H1 (cell line): ENCODE measurements at regions not wholly inside any gene's neighbourhood (a gene's known extent, or its start where the extent isn't known, plus 50 kb on each side); places are given as distances from the start of the nearest gene placed in this dataset.

Source experiments
- CHD7 ChIP-seq: fragments of 300-600 bp; sonication (generic); IDR thresholded peaks from 2 replicates; pipeline ENCODE4 v1.7.1; 2012; ENCODE audit warnings: low read length, moderate library complexity, mild to moderate bottlenecking, inconsistent platforms; ENCODE audit not compliant: insufficient replicate concordance
- CTCF ChIP-seq, 3 experiments: IDR thresholded peaks; 1 replicate in 2 of 3; 2 replicates in 1 of 3; pipeline versions ENCODE4 v1.5.1 to v1.6.1; 2011; ENCODE audit warnings: low read length in 3 of 3, mild to moderate bottlenecking in 3 of 3, inconsistent platforms in 2 of 3, low read depth in 1 of 3, moderate library complexity in 1 of 3; ENCODE audit not compliant: insufficient read depth in 1 of 3; ENCODE audit errors: control extremely low read depth in 1 of 3
- HDAC2 ChIP-seq, 2 experiments: fragments of 300-600 bp in 1 of 2; sonication (generic) in 1 of 2; IDR thresholded peaks; 2 replicates each; pipeline ENCODE4 v1.6.1; 2011 to 2012; ENCODE audit warnings: low read depth in 2 of 2, low read length in 2 of 2, mild to moderate bottlenecking in 2 of 2, moderate library complexity in 2 of 2, borderline replicate concordance in 1 of 2, inconsistent platforms in 1 of 2
- HDAC6 ChIP-seq: IDR thresholded peaks from one replicate; pipeline ENCODE4 v1.7.1; 2012; ENCODE audit warnings: low read depth, mild to moderate bottlenecking, inconsistent platforms, low read length, moderate library complexity
- KDM1A ChIP-seq: fragments of 200-600, 300-600 bp; sonication (generic); IDR thresholded peaks from 2 replicates; pipeline ENCODE4 v1.7.1; 2016; ENCODE audit warnings: mild to moderate bottlenecking, low read length, borderline replicate concordance
- MAFK ChIP-seq: IDR thresholded peaks from 2 replicates; pipeline ENCODE4 v1.6.1; 2012; ENCODE audit warnings: low read depth, mild to moderate bottlenecking, improper control_type of control experiment, low read length
- POU5F1 ChIP-seq: IDR thresholded peaks from 2 replicates; pipeline ENCODE4 v1.6.1; 2011; ENCODE audit warnings: low read depth, mild to moderate bottlenecking, low read length, moderate library complexity
- SIN3A ChIP-seq, 2 experiments: IDR thresholded peaks in 1 of 2; conservative IDR thresholded peaks in 1 of 2; 2 replicates each; pipeline ENCODE4 v1.6.1; 2011 to 2012; ENCODE audit warnings: low read length in 2 of 2, improper control_type of control experiment in 1 of 2, low read depth in 1 of 2, mild to moderate bottlenecking in 1 of 2
- TBP ChIP-seq: IDR thresholded peaks from 2 replicates; pipeline ENCODE4 v1.6.1; 2011; ENCODE audit warnings: low read depth, low read length, improper control_type of control experiment

- no peak for TF ChIP-seq CHD7
- TF ChIP-seq HDAC2 (IDR thresholded peaks at IDR 0.05; ENCODE audit: borderline replicate concordance in 1 of 2, low read depth in 2 of 2, low read length in 2 of 2): no peak
- TF ChIP-seq SIN3A (conservative IDR thresholded peaks at IDR 0.05 in 1 of 2, IDR thresholded peaks at IDR 0.05 in 1 of 2; ENCODE audit: low read depth in 1 of 2, low read length in 2 of 2): no peak
- no peak for TF ChIP-seq KDM1A
- TF ChIP-seq TBP: no peak
- TF ChIP-seq HDAC6: no peak
- no peak for TF ChIP-seq MAFK
- TF ChIP-seq CTCF (IDR thresholded peaks at IDR 0.05; ENCODE audit: control extremely low read depth in 1 of 3, insufficient read depth in 1 of 3, low read depth in 1 of 3, low read length in 3 of 3): no peak
- no peak for TF ChIP-seq POU5F1
Measured at GRCh38 chr5:164053123-164053522, 547.7 kb downstream of the MAT2B start (continued).
